RWPE1 (cell line): ENCODE measurements at regions not wholly inside any gene's neighbourhood (a gene's known extent, or its start where the extent isn't known, plus 50 kb on each side); places are given as distances from the start of the nearest gene placed in this dataset.
A peak's percentile ranks its signal among the peaks of the same experiment; 100 is the strongest.

Experiments used
- CTCF ChIA-PET: fragments of 350-600 bp; sonication (Branson Sonifier 250); formaldehyde crosslinking; extraction: SDS; loops from one replicate; lab custom pipeline; 2021; lab: Yijun Ruan, JAX
- POLR2A ChIA-PET: fragments of 400-600 bp; formaldehyde crosslinking; extraction: SDS; loops from one replicate; lab custom pipeline; 2020; ENCODE audit warnings: antibody characterized with exemption; ENCODE audit not compliant: low non-redundant PET; lab: Yijun Ruan, JAX
- DNase-seq: peaks from one replicate; pipeline ENCODE4 v3.0.0; 2012; ENCODE audit warnings: low spot score
- H3K27ac ChIP-seq: fragments of 450-650 bp; 2 replicates; pipeline ENCODE4 v1.5.1; 2017
- CTCF ChIP-seq: fragments of 450-650 bp; conservative IDR thresholded peaks from 2 replicates; pipeline ENCODE4 v1.5.1; 2017; ENCODE audit warnings: low read depth, mild to moderate bottlenecking

- H3K27ac ChIP-seq = no peak overlapping the region
- POLR2A ChIA-PET = no interaction called here
- DNase-seq = no peak
- TF ChIP-seq CTCF = no peak
- CTCF ChIA-PET = no interaction called here
Observed at GRCh38 chr13:72570019-72570418, 157.4 kb downstream of the MZT1 start.

GRCh38 chr13:72567566-72567965 lies 159.9 kb downstream of the MZT1 start:
- no peak for DNase-seq
- no peak overlapping the region for H3K27ac ChIP-seq
- ChIA-PET CTCF (no interaction called here), POLR2A (no interaction called here)
- no peak for TF ChIP-seq CTCF

- CTCF ChIA-PET = interaction anchor here (0.6 to 1.1 kb wide), 4 partner anchors 23 to 397 kb away, joined by 3 to 6 read pairs (median 3); no protein-coding TSS in a partner anchor
- no peak for DNase-seq
- H3K27ac ChIP-seq = no peak overlapping the region
- TF ChIP-seq CTCF = no peak
- POLR2A ChIA-PET = no interaction called here
Observed at GRCh38 chr13:72566526-72566925, 160.9 kb downstream of the MZT1 start.

GRCh38 chr13:72565893-72566292 lies 161.5 kb downstream of the MZT1 start:
- POLR2A ChIA-PET = no interaction called here
- peak; percentile 11 for DNase-seq
- no peak overlapping the region for H3K27ac ChIP-seq
- CTCF ChIA-PET = interaction anchor here (0.6 to 1.1 kb wide), 8 partner anchors 22 to 1706 kb away, joined by 3 to 6 read pairs (median 3); no protein-coding TSS in a partner anchor
- peak; percentile 72 for TF ChIP-seq CTCF

- H3K27ac ChIP-seq = no peak overlapping the region
- TF ChIP-seq CTCF = no peak
- ChIA-PET POLR2A (no interaction called here), CTCF (no interaction called here)
- no peak for DNase-seq
Observed at GRCh38 chr13:72562686-72563085, 164.7 kb downstream of the MZT1 start.

- TF ChIP-seq CTCF = no peak
- ChIA-PET CTCF (no interaction called here), POLR2A (no interaction called here)
- no peak overlapping the region for H3K27ac ChIP-seq
- no peak for DNase-seq
Observed at GRCh38 chr13:72561791-72562190, 165.6 kb downstream of the MZT1 start.
